Osteoblast (primary cell): ENCODE measurements at regions not wholly inside any gene's neighbourhood (a gene's known extent, or its start where the extent isn't known, plus 50 kb on each side); places are given as distances from the start of the nearest gene placed in this dataset.

Experiments
- DNase-seq: peaks from one replicate; pipeline ENCODE4 v3.0.0; 2011; ENCODE audit warnings: low spot score, mixed read lengths; ENCODE audit not compliant: insufficient read length; ENCODE audit errors: missing footprints
- H2AFZ ChIP-seq: 2 replicates; pipeline ENCODE4 v1.6.0; 2011; ENCODE audit warnings: mild to moderate bottlenecking, low read length
- H3K27ac ChIP-seq: 2 replicates; pipeline ENCODE4 v1.5.1; 2011; ENCODE audit warnings: mild to moderate bottlenecking, low read depth, low read length, moderate library complexity
- H3K27me3 ChIP-seq: 2 replicates; pipeline ENCODE4 v1.6.0; 2012; ENCODE audit warnings: mild to moderate bottlenecking, control low read depth, inconsistent platforms, low read length, moderate library complexity; ENCODE audit not compliant: insufficient read depth
- H3K36me3 ChIP-seq: 2 replicates; pipeline ENCODE4 v1.5.1; 2011; ENCODE audit warnings: mild to moderate bottlenecking, low read length, control low read depth, moderate library complexity; ENCODE audit not compliant: insufficient read depth
- H3K4me1 ChIP-seq: 2 replicates; pipeline ENCODE4 v1.5.1; 2011; ENCODE audit warnings: mild to moderate bottlenecking, low read length, control low read depth, moderate library complexity; ENCODE audit not compliant: insufficient read depth
- H3K4me2 ChIP-seq: 2 replicates; pipeline ENCODE4 v1.6.0; 2011; ENCODE audit warnings: mild to moderate bottlenecking, low read length; ENCODE audit not compliant: insufficient read depth
- H3K4me3 ChIP-seq: fragments of 200-600 bp; sonication (generic); 3 replicates; pipeline ENCODE4 v1.5.1; 2012; ENCODE audit warnings: mild to moderate bottlenecking, low read length, inconsistent platforms; ENCODE audit not compliant: insufficient read depth
- H3K79me2 ChIP-seq: 2 replicates; pipeline ENCODE4 v1.6.0; 2012; ENCODE audit warnings: mild to moderate bottlenecking, low read length, control low read depth, inconsistent platforms; ENCODE audit not compliant: insufficient read depth
- H3K9me3 ChIP-seq: 2 replicates; pipeline ENCODE4 v1.5.1; 2011; ENCODE audit warnings: low read depth, low read length, control low read depth
- H4K20me1 ChIP-seq: 2 replicates; pipeline ENCODE4 v1.6.0; 2012; ENCODE audit warnings: mild to moderate bottlenecking, low read length, control low read depth; ENCODE audit not compliant: insufficient read depth
- CTCF ChIP-seq: IDR thresholded peaks from 2 replicates; pipeline ENCODE4 v1.5.1; 2011; ENCODE audit warnings: mild to moderate bottlenecking, low read depth, low read length, moderate library complexity; ENCODE audit errors: extremely low read depth

GRCh38 chr5:38168029-38168428 lies 90.3 kb upstream of the EGFLAM start:
- Histone ChIP-seq H3K79me2 (no peaks in the 10 kb centered on the region), H3K4me3 (no peak overlapping the region), H3K27ac (no peak overlapping the region), H3K36me3 (no peaks in the 10 kb centered on the region), H4K20me1 (no peaks in the 10 kb centered on the region), H3K27me3 (peaks cover 8% of the 10 kb centered on the region), H2AFZ (no peak overlapping the region), H3K4me1 (no peaks in the 10 kb centered on the region), H3K9me3 (no peaks in the 10 kb centered on the region), H3K4me2 (no peak overlapping the region)
- no peak for DNase-seq
- TF ChIP-seq CTCF, result no peak

GRCh38 chr5:38167562-38167996 lies 90.8 kb upstream of the EGFLAM start:
- Histone ChIP-seq H3K4me3 (no peak overlapping the region), H3K9me3 (no peaks in the 10 kb centered on the region), H3K79me2 (no peaks in the 10 kb centered on the region), H3K27me3 (peaks cover 8% of the 10 kb centered on the region), H2AFZ (no peak overlapping the region), H3K27ac (no peak overlapping the region), H3K4me1 (no peaks in the 10 kb centered on the region), H4K20me1 (no peaks in the 10 kb centered on the region), H3K4me2 (no peak overlapping the region), H3K36me3 (no peaks in the 10 kb centered on the region)
- DNase-seq, result no peak
- TF ChIP-seq CTCF, result no peak

- no peak for TF ChIP-seq CTCF
These were observed 91.5 kb upstream of the EGFLAM start for GRCh38 chr5:38166832-38167231.

GRCh38 chr5:38165435-38165834 lies 92.9 kb upstream of the EGFLAM start:
- no peak for TF ChIP-seq CTCF
- Histone ChIP-seq H3K36me3 (no peaks in the 10 kb centered on the region), H3K4me2 (no peak overlapping the region), H3K9me3 (no peaks in the 10 kb centered on the region), H3K4me3 (no peak overlapping the region), H2AFZ (no peak overlapping the region), H3K27me3 (peaks cover 8% of the 10 kb centered on the region), H4K20me1 (no peaks in the 10 kb centered on the region), H3K4me1 (no peaks in the 10 kb centered on the region), H3K79me2 (no peaks in the 10 kb centered on the region), H3K27ac (no peak overlapping the region)
- no peak for DNase-seq

More at GRCh38 chr5:38166832-38167231, 91.5 kb upstream of the EGFLAM start:
- no peak overlapping the region for H3K4me2 ChIP-seq
- no peak overlapping the region for H3K27ac ChIP-seq
- no peaks in the 10 kb centered on the region for H3K9me3 ChIP-seq
- no peaks in the 10 kb centered on the region for H3K36me3 ChIP-seq
- no peak overlapping the region for H3K4me3 ChIP-seq
- no peaks in the 10 kb centered on the region for H4K20me1 ChIP-seq
- H3K27me3 ChIP-seq, result peaks cover 8% of the 10 kb centered on the region
- no peak overlapping the region for H2AFZ ChIP-seq
- H3K4me1 ChIP-seq, result no peaks in the 10 kb centered on the region
- DNase-seq, result no peak
- H3K79me2 ChIP-seq, result no peaks in the 10 kb centered on the region
